HL-60/S4 (cell line): ENCODE measurements at regions not wholly inside any gene's neighbourhood (a gene's known extent, or its start where the extent isn't known, plus 50 kb on each side); places are given as distances from the start of the nearest gene placed in this dataset.

Experiments used
- in situ Hi-C: fragments of 300-500 bp; cut with MboI; formaldehyde crosslinking; loops from 2 replicates; pipeline ENCODE4 v1.14.3; 2022; ENCODE audit warnings: low sequenced_read_pairs

DNA sequence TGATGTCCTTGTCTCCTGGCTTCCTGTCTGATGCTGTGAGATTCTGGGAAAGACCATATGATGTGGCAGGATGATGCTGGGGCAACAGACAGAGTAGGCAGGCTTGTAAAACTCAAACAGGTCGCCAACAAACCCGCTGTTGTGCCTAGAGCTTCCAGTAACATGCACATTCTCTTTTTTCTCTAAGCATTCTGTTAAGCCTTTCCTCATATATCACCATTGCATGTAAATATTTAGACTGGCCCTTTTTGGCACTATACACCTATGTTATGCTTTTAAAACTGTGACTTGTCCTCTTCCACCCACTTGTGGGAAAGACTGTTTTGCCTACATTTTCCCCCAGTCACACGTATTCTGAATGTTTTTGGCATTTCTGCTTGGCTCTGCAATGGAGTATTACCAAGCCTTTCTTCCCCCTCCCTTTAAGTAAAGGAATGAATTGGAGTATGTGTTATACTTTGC, 250.4 kb upstream of the TANK start:
- in situ Hi-C loops: no loop called here

DNA sequence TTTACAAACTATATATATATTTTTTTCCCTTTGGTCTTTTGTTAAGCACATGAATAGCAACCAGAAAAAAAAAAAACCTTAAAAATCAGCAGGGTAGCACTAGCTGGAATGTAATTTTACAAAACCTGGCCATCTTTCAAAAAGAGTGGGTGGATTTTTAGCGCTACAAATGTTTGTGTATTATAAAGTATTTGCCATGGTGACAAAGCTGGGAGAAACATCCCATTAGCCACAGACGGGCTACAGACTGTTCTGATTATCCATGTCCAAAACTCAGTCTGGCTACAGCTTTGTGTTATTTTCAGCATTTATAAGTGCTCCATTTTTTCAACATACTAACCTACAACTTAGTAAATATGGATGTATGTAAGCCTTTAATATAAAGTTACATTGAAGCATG, 249.5 kb upstream of the TANK start:
- in situ Hi-C loops: no loop called here

DNA sequence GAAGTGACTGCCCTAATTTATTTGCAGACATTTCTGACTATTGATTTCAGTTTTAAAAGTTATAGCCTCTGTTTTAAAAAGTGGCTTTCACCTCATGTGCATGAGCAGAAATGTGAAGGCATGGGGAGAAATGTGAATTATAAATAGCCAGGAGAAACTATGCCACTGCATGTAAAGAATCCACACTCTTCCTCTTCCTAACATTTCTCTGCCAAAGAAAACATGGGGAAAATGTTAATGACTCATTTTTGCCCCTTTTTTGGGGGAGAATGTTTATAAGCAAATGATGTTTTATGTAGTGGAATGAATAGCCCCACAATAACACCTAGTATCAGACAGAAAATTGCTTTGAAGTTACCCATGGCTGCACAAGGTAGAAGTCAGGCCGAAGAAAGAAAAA, 249.0 kb upstream of the TANK start:
- in situ Hi-C loops: no loop called here

DNA sequence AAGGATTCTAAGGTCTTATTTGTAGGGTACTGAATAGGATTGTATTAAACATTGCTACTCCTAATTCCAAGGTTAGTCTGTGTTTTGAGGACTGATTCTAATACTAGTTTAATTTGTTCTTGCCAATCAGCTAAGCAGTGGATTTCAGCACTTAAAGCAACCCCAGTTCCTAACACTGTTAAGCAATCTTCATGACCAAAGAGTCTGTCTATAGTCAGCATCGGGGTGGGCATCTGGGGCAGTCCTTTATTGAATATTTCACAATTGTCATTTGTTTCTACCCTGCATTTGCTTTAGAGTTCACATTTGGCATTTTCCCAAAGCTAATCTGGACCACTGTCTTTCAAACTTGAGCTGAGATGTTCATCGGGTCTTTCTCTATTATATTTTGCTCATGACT, 248.0 kb upstream of the TANK start:
- in situ Hi-C loops: no loop called here

DNA sequence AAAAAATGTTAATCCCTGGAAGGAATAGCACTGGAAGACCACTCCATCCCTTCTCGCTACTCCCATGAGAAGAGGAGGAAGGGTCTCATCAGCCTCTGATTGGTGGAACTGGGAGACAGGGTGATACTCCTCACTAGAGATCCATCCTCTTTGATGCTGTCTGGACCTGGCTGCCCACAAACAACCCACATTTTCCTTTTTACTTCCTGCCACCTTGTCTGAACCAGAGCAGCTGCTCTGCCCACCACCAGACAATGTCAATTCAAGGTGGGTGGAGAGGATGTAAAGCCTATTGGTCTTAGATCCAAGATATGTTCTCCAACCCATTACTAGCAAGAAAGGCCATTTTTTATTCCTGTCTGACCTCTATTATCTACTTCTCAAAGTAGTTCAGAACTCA, 246.9 kb upstream of the TANK start:
- in situ Hi-C loops: no loop called here

DNA sequence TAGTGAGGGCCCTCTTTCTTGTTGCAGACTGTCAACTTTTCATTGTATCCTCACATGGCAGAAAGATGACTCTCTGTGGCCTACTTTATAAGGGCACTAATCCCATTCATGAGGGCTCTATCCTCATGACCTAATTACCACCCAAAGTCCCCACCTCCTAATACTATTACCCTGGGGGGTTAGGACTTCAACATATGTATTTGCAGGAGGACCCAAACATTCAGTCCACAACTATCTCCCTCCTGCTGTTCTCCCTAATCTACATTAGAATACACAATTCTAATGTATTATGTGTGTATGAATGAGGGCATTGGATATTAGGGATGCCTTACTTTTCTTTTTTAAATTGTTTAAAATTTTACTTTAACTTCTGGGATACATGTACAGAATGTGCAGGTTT, 246.0 kb upstream of the TANK start:
- in situ Hi-C loops: no loop called here

DNA sequence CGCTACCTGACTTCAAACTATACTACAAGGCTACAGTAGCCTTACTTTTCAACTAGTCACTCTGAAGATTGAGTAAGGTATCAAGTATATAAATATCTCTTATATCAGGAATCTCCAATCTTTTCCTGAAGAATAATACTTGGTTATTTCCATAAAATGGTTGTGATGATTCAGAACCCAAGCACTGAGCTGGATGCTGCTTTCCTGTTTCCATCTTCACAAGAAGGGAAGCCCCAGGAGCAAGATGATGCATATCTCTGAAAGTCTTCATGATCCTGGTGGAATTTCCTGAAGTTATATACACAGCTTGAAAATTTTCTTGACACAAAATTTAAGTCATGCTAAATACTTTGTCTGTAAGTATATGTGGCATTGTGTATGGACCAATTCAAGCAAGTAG, 243.9 kb upstream of the TANK start:
- in situ Hi-C loops: no loop called here

DNA sequence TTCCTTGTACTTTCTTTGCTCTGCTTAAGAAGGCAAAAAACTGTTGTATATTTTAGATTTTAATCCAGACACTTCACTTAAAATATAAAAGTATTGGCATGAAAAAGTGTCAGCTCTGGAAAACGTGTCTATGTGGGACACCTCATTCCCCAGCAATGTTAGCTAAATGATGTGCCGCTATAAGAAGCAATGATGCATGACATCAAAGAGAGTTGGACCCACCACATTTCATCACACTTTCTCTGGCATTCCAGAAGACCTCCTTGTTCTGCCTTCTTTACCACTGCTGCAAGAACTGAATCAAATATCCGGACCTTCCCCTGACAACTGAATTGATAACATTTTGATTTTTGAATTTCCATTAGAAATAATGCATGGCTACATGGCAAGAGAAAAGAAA, 242.4 kb upstream of the TANK start:
- in situ Hi-C loops: no loop called here

DNA sequence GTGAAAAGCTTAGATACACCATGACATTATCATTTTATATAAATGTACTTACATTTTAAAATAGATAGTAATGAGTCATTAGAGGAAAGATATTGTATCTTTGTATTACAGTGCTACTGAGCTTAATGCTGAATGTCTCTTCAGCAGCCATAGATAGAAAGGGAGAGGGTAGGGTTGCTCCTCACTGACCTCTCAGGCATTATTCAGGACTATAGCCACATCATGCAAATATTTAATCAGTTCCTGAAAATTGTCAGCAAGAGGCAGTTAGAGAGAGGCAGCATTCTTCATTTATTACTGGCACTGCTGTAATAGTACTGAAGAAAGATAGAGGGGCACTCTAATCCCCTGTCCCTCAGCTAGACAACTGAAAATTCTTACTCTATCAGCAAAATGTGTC, 242.0 kb upstream of the TANK start:
- in situ Hi-C loops: no loop called here

DNA sequence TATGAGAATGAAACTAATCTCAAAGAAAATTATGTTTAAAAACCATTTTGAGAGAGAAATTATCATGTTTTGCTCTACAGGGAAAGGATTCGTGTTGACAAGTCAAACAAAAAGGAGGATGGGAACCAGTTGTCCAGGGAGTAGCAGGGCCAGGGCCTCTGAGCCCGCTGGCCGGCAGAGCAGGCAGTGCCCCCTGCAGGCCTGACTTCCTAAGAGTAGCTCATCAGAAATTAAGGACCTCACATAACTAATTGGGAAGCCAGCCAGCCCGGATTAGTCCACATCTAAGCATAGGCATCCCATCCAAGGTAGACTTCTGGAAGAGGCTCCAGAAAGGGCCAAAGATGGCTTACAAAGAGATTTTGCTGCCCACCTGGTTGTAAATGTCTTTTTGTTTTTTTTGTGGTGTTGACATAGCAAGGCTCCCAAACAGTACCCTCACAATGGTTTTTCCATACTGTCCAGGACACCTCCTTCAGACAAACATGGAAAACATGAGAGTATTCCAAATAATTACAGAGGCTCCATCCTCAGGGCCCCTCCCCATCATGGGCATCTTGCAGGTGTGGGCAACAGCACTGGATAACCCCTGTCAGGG, 241.2 kb upstream of the TANK start:
- in situ Hi-C loops: no loop called here

DNA sequence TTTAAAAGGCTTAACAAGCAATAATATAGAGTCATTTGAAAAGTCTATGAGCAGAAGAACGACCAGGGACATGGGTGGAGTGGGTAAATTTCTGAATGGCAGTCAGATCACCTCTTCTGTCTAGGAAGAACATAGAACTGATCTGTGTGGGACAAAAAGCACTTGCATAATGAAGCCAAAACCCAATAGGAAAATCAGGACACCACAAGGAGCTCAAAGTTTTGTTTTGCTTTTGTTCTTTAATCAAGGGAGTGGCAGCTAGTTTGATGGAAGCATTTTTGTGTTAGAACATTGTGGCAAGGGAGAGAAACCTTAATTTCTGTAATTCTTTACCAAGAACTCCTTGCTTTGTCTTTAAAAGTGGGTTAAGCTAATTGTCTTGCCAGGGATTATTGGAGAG, 240.2 kb upstream of the TANK start:
- in situ Hi-C loops: no loop called here

DNA sequence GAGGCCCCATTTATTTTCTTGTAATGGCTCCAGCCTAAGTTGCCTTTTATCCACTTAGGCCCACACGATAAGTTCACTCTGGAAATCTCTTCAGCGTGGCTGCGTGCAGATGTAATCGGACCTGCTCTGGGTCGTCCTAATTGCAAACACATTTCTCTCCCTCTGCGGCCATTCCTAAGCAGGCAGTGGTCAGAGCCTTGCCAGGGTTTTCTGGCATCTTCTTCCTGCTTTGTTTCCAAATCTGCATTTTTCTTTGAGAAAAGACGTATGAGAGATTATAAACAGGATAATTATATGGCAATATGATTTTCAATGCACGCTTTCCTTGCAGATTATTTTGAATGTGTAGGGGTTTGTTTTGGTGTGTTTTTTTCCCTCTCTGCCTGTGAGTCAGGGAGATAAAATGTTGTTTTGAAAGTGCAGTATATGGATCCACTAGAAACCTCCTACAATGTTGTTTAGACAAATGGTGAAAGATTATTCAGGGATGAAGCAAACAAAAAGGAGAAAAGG, 239.4 kb upstream of the TANK start:
- in situ Hi-C loops: no loop called here

DNA sequence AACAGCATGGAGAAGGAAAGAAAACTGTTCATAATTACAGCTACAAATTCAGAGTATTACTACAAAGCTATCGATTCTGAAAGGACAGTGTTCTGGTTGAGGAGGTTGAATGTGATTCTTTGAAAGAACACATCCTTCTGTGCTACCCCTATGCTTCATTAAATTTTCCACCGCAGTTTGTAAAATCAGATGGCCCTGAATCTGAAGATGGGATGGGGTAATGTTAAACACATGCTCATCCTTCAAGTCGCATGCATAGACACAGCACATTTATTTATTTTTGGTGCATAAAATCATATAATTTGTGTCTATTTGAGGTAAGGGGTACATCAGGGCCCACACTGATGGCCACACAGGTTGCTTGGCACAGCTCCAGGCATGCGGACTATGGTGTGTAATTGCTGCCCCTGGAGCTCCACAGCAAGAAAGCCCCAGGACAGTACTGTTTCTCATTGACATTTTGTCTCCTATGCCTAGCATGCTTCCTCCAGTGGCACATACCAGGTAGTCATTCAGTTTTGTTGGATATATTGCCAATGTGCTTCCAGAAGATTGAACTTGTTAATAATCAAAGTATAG, 238.8 kb upstream of the TANK start:
- in situ Hi-C loops: no loop called here

DNA sequence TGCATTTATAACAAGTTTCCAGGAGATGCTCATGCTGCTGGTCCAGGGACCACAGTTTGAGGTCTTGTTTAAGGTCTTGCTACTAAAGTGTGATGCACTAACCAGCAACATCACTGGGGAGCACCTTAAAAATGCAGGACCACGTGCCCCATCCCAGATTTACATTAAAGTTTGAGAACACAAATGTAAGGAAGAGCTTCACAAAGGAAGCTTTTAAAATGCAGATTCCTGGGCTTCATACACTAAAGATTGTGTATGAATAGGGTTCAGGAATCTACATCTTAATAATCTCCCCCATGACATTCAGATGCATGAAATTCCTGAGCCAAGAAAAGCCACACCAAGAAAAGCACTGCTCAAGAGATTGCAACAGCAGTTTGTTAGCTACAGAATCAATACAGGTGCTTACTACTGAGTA, 235.3 kb upstream of the TANK start:
- in situ Hi-C loops: no loop called here

DNA sequence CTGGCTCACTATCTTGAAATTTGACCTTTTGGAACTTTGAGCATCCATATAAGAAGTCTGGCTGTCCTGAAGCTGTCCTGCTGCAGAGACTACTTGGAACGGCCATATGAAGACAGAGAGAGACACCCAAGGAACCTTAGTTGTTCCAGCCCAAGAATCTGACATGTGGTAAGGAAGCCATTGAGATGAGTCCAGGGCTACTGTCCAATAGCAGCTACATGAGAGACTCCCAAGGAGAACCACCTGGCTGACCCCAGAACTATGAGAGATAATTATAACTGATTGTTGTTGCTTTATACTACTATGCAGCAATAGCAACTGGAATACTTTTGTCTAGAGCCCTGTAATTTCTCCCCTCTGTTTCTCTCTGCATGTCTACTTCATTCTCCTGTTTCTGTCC, 234.3 kb upstream of the TANK start:
- in situ Hi-C loops: no loop called here

DNA sequence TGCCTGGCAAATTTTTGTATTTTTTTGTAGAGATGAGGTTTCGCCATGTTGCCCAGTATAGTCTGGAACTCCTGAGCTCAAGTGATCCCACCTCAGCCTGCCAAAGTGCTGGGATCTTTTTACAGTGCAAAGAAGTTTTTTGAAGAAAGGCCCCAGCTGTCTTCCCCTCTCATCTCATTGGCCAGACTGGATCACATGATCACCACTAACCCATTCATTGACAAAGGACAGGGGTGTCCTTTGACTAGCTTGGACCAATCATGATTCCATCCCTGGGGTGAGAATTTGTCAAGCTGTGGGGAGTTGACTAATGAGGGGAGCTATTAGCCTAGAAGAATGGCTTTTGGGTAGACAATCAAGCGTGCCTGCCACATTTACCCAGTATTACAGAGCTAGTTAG, 232.9 kb upstream of the TANK start:
- in situ Hi-C loops: no loop called here

DNA sequence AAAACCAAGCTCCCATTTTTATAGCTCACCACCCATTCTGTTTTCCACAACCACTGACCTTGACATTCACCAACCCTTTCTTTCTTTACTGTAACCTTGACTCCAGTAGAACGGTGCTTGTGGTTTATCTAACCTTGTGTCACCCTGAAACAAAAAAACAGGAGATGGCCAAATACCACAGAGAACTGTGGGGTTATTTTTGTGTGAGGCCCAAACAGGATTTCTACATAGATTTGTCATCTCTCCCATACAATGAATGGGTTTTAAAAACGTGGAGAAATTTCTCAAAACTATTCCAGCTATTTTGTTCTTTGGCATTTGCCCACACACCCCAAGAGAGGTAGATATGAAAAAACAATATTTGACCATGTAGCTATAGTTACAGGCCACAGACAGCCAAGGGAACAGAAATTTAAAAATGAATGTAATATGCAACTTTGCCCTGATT, 231.3 kb upstream of the TANK start:
- in situ Hi-C loops: no loop called here

DNA sequence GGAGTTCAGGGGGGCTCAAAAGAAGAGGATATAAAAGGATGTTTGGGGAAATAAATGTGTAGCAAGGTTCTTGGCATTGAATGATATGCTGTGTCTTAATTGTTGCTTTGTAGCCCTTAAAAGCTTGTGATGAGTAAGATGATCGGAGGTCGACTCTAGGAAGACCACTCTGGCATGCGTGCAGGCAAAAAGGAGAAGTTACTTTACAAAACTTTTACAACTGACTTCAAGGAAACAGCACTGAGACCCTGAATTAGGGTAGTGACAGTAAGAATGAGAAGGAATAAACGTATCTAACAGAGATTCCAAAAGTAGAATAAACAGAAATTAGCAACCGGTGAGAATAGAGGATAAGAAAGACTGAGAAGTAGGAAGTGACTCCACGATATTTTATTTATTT, 228.7 kb upstream of the TANK start:
- in situ Hi-C loops: no loop called here

DNA sequence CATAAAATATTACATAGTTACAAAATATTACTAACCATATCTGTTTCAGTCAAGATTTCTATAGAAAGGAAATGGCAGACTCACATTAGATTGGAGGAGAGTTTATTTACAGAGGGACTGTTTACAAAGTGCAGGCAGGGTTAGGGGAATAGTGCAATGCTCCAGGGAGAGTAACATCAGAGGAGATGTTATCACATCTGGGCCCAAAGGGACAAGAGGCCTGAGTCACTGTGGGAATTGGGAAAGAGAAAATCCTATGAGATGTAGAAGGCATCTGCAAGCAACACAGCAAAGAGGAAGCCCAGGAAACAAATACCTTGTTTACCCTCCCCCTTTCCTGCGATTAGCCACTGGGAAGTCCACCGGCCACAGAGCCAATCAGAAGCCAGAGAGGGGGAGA, 227.3 kb upstream of the TANK start:
- in situ Hi-C loops: no loop called here

DNA sequence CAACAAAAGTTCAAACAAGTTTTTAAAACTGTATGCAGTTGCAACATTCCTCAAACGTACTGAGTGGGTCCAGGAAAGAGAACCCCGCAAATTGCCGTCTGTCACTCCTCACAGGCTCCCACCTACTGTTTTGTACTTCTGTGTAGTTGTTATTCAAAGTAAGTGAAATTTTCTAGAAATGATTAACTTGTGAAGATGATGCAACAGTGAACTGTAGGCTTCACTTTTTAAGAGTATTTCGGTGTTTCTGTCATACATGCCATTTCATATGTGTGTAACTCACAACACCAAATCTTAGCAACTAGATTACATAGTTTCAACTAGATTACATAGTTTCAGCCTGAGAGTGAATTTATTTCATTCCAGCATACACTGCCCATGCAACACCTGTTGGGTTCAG, 226.0 kb upstream of the TANK start:
- in situ Hi-C loops: no loop called here

DNA sequence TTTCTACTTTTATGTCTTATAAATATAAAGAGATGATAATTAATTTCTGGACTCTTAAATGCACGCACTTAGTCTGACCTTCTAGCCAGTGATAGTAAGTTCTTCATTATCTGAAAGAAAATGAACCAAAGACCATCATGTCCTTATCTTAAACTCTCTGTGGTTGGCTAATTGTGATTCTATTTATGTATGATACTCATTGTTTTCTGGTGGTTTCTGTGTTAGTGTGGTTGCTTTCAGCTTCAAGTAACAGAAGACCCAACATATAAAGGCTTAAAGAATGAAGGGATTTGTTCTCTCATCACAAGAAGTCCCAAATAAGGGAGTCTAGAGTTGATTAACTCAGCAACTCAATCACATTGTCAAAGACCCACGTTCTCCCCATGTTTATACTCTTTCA, 225.2 kb upstream of the TANK start:
- in situ Hi-C loops: no loop called here

DNA sequence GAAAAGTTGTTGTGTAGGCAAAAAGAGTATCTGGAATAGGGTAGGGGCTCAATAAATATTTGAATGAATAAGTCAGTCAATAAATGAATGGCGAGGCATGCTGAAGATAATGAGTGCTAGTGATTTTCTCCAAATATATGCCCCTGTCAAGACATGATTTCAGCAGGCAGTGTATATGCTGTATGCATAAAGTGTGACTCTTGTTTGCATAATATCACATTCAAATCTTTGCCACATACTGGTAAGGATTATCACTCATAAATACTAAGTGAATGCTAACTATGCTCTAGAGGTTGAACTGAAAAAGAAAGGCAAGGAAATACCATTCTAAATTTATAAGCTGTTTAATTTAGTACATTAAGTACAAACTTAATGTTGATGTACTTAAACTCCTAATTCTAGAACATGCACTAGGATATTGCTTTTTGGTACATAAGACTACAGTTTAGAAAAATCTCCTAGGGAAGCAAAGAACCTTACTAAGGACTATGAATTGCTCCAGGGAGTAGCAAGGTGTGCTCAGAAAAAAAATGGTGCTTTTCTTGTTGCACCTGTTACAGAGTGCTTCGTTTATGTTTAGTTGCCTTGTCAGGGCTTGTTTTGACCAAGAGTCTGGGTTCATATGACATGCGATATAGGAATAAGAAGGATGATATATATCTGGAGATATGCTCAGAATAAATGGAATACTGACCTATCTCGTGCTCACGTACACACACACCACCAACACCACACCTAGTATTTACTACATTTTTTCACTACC, 224.0 kb upstream of the TANK start:
- in situ Hi-C loops: no loop called here
